Activated CD8-positive, alpha-beta memory T cell treated with anti-CD3 and anti-CD28 coated beads for 36 hours (primary cell): ENCODE measurements at regions not wholly inside any gene's neighbourhood (a gene's known extent, or its start where the extent isn't known, plus 50 kb on each side); places are given as distances from the start of the nearest gene placed in this dataset.

Source experiments
- CTCF ChIA-PET: fragments of 350-600 bp; sonication (Branson Sonifier 250); formaldehyde crosslinking; loops from one replicate; lab custom pipeline; 2021; ENCODE audit warnings: antibody characterized with exemption; lab: Charles Lee
- POLR2A ChIA-PET: fragments of 350-600 bp; sonication (Branson Sonifier 250); formaldehyde crosslinking; loops from one replicate; lab custom pipeline; 2021; ENCODE audit warnings: antibody characterized with exemption; lab: Charles Lee

- POLR2A ChIA-PET: no interaction called here
- CTCF ChIA-PET: no interaction called here
These were observed 1043.1 kb upstream of the PABPC4L start for GRCh38 chr4:135244696-135245095.

DNA sequence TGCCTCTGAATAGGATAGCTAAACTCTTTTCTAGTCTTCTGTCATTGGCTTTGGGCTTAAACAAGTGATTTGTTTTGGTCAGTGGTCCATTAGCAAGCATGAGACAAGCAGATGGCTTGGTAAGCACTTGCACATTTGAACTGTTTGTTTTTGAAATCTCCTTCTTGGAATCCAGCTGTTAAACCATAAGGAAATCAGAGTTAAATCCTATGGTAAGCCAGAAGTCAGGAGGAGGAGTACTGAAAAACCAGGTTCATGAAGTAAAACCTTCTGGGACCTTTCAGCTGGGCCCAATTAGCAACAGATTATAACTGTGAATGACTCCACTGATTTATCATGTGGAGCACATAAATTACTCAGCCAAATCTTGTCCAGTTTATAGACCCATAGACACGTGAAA is 1042.5 kb upstream of the PABPC4L start:
- ChIA-PET POLR2A (no interaction called here), CTCF (interaction anchor here (0.7 kb wide), 1 partner anchor 35 kb away, joined by 3 read pairs; no protein-coding TSS in a partner anchor)

- CTCF ChIA-PET: no interaction called here
- POLR2A ChIA-PET: no interaction called here
These were observed 1039.2 kb upstream of the PABPC4L start for GRCh38 chr4:135240796-135241195.

- POLR2A ChIA-PET: no interaction called here
- CTCF ChIA-PET: no interaction called here
These were observed 1038.4 kb upstream of the PABPC4L start for GRCh38 chr4:135239964-135240363.

DNA sequence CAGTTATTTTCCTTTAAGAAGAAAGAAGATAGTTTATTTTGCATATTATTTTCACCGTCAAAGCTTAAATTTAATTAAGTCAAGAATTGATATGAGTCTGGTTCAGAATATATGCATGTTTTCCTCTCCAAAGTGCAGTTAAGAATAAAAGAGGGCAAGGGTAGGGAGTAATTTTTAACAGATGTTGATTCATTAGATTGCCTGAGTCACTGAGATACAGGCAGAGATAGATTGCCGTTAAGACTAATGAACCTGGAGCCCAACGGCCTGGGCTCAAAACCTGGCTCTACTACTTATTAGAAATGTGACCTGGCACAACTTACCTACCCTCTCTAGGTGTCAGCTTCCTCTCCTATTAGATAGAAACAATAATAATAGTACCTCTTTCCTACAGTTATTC is 1037.4 kb upstream of the PABPC4L start:
- CTCF ChIA-PET: no interaction called here
- POLR2A ChIA-PET: no interaction called here

DNA sequence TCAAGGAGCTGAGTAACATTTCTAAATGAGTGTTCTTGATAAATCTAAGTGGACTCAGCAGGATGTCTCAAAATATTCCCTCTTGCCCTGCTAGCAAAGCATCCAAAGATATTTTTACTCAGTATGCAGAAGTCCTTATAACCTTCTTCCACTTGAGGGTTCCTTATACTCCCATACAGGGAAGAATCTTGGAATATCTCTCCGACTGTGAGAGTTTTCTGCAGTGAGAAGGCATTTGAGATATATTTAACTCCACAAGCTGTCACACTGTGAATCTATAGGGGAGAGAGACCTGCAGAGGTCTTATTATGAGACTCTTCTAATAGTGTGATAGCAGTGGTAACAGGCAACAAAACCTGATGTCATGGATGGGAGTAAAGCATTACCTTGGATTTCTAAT is 1034.5 kb upstream of the PABPC4L start:
- POLR2A ChIA-PET: no interaction called here
- CTCF ChIA-PET: no interaction called here

GRCh38 chr4:135227842-135228241 is 1026.3 kb upstream of the PABPC4L start:
- ChIA-PET CTCF (no interaction called here), POLR2A (no interaction called here)

- POLR2A ChIA-PET: no interaction called here
These were observed 1024.0 kb upstream of the PABPC4L start for GRCh38 chr4:135225551-135225950.

DNA sequence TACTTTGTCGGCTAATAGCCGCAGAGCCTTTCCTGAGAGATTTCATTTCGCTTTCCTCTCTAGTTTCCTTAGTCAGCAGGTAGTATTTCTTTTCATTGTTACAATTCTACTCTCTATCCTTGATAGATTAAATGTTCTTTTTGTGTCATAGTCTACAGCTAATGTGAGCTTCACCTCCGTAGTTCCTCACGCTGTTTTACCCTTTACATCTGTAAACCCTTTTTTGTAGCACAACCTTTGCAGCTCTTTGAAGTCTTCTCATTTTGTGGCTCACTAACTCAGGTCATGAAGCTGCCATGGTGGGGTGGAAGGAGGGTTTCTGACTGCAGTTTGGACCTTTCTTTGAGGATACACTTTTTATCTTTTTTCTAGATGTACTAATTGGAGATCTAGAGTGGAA is 1008.8 kb upstream of the PABPC4L start:
- ChIA-PET POLR2A (no interaction called here), CTCF (no interaction called here)

More at GRCh38 chr4:135225551-135225950, 1024.0 kb upstream of the PABPC4L start:
- CTCF ChIA-PET: no interaction called here

DNA sequence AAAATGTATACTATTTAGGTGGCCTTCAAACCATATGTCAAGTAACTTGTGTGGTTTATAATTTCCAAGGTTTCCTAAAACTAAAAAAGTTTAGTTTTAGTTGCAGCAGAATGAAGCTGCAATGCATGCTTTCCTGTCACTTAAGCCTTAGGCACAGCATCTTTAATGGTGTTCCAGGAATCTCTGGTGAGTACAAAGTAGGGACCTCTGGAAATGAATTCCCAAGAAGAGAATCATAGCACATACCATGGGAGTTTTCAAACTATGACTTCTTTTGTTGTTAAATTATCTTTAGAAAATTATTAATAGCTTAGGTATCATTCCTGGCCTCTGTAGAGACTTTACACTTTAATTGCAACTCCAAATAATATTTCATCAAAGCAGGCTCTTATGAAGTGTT is 1005.9 kb upstream of the PABPC4L start:
- ChIA-PET POLR2A (no interaction called here), CTCF (no interaction called here)

- CTCF ChIA-PET: no interaction called here
- POLR2A ChIA-PET: no interaction called here
These were observed 1002.7 kb upstream of the PABPC4L start for GRCh38 chr4:135204311-135204710.

GRCh38 chr4:135201081-135201480 is 999.5 kb upstream of the PABPC4L start:
- CTCF ChIA-PET: no interaction called here

DNA sequence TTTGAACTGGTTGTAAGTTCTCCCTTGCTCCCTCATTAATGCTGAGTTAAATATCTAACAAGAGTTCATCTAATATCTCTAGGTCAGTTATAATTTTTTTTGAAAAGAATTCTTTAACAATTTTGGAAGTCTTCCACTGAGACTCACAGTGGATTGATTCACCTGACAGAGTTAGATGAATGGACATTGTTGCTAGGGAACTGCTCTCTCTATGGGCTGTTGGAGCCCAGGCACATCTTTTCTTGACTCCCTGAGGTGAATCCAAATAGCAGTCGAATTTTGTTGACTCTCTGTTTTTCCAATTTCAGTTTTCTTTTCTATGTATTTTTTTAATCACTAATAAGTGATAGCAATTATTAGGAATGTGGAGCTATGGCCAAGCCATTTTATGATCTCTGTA is 996.1 kb upstream of the PABPC4L start:
- CTCF ChIA-PET: no interaction called here
- POLR2A ChIA-PET: no interaction called here

More at GRCh38 chr4:135201081-135201480, 999.5 kb upstream of the PABPC4L start:
- POLR2A ChIA-PET: no interaction called here

GRCh38 chr4:135194477-135194876 is 992.9 kb upstream of the PABPC4L start:
- ChIA-PET POLR2A (no interaction called here), CTCF (no interaction called here)

DNA sequence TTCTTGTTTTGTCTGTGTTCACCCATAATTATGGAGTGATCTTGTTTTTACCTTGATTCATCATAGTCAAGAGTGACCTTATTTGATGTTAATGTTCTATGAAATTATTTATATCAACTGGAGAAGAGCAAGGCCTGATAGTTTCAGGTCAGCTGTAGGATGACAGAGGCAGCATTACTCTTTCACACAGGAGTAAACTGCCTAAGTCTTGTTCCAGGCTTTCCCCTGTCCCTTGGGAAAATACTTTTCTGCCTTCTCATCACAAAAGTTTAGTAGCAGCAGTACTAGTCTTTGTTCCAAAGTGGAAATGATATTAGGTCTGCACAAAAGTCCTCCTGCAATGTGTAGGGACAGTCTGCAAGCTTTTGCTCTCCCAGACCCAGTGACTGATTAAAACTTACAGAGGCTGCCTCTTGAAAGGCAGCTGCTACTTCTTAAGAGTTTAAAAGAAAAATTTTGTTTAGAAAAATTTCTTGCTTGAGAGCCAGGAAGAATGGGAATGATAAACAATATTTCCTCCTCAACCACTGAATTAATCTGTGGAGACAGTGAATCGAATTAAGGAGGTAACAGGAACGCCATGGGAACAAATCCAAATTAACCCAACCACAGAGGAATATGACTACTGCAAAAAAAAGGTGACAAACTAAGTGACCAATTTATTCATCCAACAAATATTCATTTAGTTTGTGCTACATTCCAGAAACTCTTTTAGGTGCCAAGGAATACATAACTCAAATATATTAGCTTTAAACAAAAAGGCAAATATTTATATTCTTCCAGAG is 991.4 kb upstream of the PABPC4L start:
- ChIA-PET POLR2A (no interaction called here), CTCF (no interaction called here)

- ChIA-PET CTCF (no interaction called here), POLR2A (no interaction called here)
These were observed 990.0 kb upstream of the PABPC4L start for GRCh38 chr4:135191596-135191995.

- POLR2A ChIA-PET: no interaction called here
These were observed 984.4 kb upstream of the PABPC4L start for GRCh38 chr4:135186002-135186401.

DNA sequence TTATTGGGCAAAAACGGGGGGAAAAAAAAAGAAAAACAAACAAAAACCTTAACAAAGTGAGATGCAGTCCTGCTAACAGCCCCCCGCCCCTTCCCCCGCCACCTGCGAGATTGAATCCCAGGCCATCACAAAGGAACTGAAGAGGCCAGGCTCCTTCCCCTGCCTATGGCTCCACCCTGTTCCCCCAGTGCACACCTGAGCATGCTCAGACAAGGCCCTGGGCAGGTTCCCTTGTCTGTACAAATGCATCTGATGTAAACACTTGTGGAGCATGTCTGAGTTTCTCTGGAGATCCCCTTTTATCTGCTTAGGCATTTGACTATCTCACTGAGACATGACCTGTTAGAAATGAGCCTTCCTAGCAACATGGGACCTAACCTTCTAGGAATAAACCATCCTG is 983.7 kb upstream of the PABPC4L start:
- POLR2A ChIA-PET: no interaction called here
- CTCF ChIA-PET: no interaction called here

More at GRCh38 chr4:135186002-135186401, 984.4 kb upstream of the PABPC4L start:
- CTCF ChIA-PET: no interaction called here

DNA sequence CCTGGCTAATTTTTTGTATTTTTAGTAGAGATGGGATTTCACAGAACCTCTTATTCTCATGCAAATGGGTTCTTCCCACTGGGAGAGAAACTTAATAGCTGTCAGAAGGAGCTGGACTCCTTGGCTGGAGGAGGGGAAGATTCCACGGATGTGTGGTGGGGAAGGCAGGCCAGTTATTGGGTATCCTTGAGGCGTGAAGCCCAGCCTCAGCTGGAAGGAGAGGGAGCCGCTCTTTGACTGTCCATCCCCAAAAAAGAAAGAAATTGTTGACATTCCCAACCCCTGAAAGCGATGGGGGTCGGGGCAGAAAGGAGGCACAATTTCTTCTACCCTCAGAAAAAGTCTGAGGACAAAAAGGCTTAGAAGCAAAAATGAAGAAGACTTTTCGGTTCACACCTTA is 983.1 kb upstream of the PABPC4L start:
- ChIA-PET CTCF (no interaction called here), POLR2A (no interaction called here)

DNA sequence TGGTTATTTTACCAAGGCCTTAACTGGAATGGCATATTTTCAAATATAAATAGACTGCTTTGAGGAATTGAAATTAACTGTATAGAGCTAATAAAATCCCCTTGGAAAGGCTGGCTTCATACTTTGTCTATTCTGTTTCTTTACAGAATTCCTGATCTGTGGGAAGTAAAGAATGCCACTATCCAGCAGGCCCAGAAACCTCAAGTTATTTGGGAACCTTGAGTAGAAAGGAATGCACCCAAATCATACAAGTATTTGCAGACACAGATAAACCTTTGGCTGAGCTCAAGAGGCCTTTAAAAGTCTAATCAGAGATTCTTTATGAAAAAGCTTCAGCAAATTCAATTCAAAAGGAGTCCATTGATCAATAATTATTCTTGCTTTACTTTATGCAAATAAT is 975.7 kb upstream of the PABPC4L start:
- ChIA-PET CTCF (no interaction called here), POLR2A (no interaction called here)

DNA sequence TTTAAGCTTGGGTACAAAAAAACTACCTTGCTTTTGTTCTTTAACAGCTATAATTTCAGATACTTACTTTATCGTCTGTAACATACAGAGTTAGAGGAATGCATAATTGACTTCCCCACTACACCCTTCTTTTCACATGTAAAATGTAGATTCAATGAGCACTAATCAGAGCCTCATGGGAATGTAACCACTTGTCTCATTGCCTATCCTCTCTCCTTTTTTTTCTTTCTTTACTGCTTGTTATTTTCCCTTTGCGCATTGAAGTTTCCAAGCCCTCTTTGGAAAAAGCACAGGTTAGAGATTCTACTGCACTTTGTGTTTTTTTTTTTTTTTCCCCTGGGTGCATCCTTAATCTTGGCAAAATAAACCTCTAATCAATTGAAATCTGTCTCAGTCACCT is 965.1 kb upstream of the PABPC4L start:
- ChIA-PET CTCF (no interaction called here), POLR2A (no interaction called here)

- ChIA-PET CTCF (no interaction called here), POLR2A (no interaction called here)
These were observed 963.0 kb upstream of the PABPC4L start for GRCh38 chr4:135164601-135165000.
